ENCODE measurements at regions not wholly inside any gene's neighbourhood (a gene's known extent, or its start where the extent isn't known, plus 50 kb on each side); places are given as distances from the start of the nearest gene placed in this dataset.
"Not testable (repeated sequence)": the region's sequence is repeated elsewhere in the genome, so short reads cannot be mapped to it uniquely, and the experiment has no call there.

DNA sequence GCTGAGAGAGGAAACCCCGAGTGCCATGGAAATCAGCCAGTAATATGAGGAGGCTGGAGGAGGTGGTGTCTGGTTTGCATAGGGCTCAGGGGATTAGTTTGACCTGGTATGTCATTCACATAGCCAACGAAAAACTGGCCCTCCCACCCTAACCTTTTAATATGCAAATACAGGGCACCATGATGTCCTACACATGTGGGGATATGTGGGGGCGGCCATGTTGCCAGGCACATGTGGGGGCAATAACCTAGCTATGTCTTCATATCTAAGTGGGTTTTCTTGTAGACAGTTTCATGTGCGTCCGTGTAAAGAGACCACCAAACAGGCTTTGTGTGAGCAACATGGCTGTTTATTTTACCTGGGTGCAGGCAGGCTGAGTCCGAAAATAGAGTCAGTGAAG, 110.1 kb downstream of the MOBP start:
- H3K9me3 Mint-ChIP-seq (ENCODE audit: unreplicated experiment): no peaks in the 10 kb centered on the region
- no peak for DNase-seq (ENCODE audit: low spot score)
- H3K36me3 Mint-ChIP-seq (ENCODE audit: low read depth, unreplicated experiment): peaks cover 6% of the 10 kb centered on the region
- peaks cover 6% of the 10 kb centered on the region for H3K4me1 Mint-ChIP-seq (ENCODE audit: unreplicated experiment)
- TF ChIP-seq, protein P1, sequence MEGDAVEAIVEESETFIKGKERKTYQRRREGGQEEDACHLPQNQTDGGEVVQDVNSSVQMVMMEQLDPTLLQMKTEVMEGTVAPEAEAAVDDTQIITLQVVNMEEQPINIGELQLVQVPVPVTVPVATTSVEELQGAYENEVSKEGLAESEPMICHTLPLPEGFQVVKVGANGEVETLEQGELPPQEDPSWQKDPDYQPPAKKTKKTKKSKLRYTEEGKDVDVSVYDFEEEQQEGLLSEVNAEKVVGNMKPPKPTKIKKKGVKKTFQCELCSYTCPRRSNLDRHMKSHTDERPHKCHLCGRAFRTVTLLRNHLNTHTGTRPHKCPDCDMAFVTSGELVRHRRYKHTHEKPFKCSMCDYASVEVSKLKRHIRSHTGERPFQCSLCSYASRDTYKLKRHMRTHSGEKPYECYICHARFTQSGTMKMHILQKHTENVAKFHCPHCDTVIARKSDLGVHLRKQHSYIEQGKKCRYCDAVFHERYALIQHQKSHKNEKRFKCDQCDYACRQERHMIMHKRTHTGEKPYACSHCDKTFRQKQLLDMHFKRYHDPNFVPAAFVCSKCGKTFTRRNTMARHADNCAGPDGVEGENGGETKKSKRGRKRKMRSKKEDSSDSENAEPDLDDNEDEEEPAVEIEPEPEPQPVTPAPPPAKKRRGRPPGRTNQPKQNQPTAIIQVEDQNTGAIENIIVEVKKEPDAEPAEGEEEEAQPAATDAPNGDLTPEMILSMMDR (IDR thresholded peaks at IDR 0.05; ENCODE audit: unreplicated experiment): no peak
- peaks cover 2% of the 10 kb centered on the region for H3K27me3 Mint-ChIP-seq (ENCODE audit: unreplicated experiment)
- H3K4me3 Mint-ChIP-seq (ENCODE audit: unreplicated experiment): no peak overlapping the region
- H3K27ac Mint-ChIP-seq (ENCODE audit: unreplicated experiment): peak overlapping the region; percentile 26

DNA sequence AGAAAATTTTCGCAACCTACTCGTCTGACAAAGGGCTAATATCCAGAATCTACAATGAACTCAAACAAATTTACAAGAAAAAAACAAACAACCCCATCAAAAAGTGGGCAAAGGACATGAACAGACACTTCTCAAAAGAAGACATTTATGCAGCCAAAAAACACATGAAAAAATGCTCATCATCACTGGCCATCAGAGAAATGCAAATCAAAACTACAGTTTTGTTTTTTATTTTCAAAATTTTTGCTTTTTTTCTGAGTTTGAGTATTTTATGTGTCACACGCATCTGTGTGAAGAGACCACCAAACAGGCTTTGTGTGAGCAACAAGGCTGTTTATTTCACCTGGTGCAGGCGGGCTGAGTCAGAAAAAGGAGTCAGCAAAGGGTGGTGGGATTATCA, 118.7 kb downstream of the MOBP start:
- not testable (repeated sequence) for H3K27me3 Mint-ChIP-seq (ENCODE audit: unreplicated experiment); H3K4me1 Mint-ChIP-seq (ENCODE audit: unreplicated experiment); H3K9me3 Mint-ChIP-seq (ENCODE audit: unreplicated experiment); H3K4me3 Mint-ChIP-seq (ENCODE audit: unreplicated experiment); H3K27ac Mint-ChIP-seq (ENCODE audit: unreplicated experiment); DNase-seq (ENCODE audit: low spot score)
- H3K36me3 Mint-ChIP-seq (ENCODE audit: low read depth, unreplicated experiment): peaks cover 11% of the 10 kb centered on the region

DNA sequence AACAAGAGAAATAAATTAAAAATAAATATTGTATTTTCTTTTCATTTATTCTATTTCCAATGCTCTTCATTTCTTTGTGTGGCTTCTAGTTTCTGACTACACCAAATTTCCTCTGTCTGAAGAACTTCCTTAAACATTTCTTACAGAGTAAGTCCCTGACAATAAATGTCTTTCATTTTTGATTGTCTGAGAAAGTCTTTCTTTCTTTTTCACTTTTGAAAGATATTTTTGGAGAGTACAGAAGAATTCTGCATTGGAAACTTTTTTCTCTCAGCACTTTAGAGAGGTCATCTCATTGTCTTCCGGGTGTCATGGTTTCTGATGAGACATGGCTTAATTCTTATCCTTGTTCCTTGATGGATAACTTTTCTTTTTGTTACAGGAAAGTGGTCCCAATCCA, 119.6 kb downstream of the MOBP start:
- Mint-ChIP-seq H3K9me3 (ENCODE audit: unreplicated experiment) (peaks cover 4% of the 10 kb centered on the region), H3K36me3 (ENCODE audit: low read depth, unreplicated experiment) (peaks cover 5% of the 10 kb centered on the region), H3K27ac (ENCODE audit: unreplicated experiment) (no peak overlapping the region), H3K4me3 (ENCODE audit: unreplicated experiment) (no peak overlapping the region), H3K27me3 (ENCODE audit: unreplicated experiment) (no peaks in the 10 kb centered on the region), H3K4me1 (ENCODE audit: unreplicated experiment) (no peaks in the 10 kb centered on the region)
- TF ChIP-seq, protein P1 (IDR thresholded peaks at IDR 0.05; ENCODE audit: unreplicated experiment): no peak
- DNase-seq (ENCODE audit: low spot score): no peak

DNA sequence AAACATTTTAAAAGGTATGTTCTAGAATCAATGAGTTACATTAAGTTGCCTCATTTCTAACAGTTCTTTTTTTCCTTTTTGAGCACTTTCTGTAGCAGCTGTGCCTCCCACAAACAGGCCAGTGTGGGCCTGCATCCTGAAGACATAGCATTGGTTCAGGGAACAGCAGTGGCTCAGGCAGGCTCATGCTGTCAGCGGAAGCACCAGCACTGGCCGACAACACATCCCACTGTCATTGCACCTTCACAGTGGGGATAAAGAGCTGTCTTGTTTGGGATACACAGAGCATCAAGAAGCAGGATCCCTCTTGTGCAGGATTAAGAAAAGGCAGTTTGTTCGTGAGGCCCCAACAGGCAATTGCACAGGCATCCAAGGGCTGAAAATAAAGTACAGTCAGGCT, 123.3 kb downstream of the MOBP start:
- no peak overlapping the region for H3K4me3 Mint-ChIP-seq (ENCODE audit: unreplicated experiment)
- no peak overlapping the region for H3K27ac Mint-ChIP-seq (ENCODE audit: unreplicated experiment)
- H3K4me1 Mint-ChIP-seq (ENCODE audit: unreplicated experiment): no peaks in the 10 kb centered on the region
- DNase-seq (ENCODE audit: low spot score): no peak
- H3K9me3 Mint-ChIP-seq (ENCODE audit: unreplicated experiment): no peaks in the 10 kb centered on the region
- TF ChIP-seq, protein P1 (IDR thresholded peaks at IDR 0.05; ENCODE audit: unreplicated experiment): no peak
- H3K27me3 Mint-ChIP-seq (ENCODE audit: unreplicated experiment): no peaks in the 10 kb centered on the region
- no peaks in the 10 kb centered on the region for H3K36me3 Mint-ChIP-seq (ENCODE audit: low read depth, unreplicated experiment)

DNA sequence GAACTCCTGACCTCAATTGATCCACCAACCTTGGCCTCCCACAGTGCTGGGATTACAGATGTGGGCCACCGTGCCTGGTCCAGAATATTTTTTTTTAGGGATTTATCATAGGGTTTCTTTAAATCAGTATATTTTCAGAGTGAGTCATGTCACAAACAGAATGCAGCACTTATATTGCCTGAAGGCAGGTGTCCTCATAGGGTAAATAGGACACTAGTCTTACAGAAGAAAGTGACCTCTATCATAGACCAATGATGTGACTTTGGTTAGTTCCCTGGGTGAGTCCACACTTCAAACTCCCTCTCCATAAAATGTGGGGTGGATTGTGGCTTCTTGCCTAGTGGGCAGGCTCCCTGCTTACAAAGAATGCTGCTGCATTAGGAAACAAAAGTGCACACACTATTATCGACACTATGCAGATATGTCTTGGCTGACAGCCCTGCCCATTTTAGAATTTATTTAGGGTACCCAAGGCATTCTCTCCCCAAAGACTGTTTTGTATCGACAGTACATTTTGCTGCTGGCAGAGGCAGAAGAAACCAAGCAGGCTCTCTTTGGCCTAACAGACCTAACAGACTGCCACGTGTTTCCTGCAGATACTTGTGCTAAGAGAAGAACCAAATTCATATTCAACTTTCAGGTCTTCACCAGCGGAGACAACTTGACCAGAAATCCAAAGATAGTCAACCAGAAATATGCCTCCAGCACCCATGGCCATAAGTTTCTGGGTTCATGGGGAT, 125.0 kb downstream of the MOBP start:
- H3K36me3 Mint-ChIP-seq (ENCODE audit: low read depth, unreplicated experiment): no peaks in the 10 kb centered on the region
- DNase-seq (ENCODE audit: low spot score): no peak
- TF ChIP-seq, protein P1 (IDR thresholded peaks at IDR 0.05; ENCODE audit: unreplicated experiment): no peak
- H3K27ac Mint-ChIP-seq (ENCODE audit: unreplicated experiment): no peak overlapping the region
- H3K4me3 Mint-ChIP-seq (ENCODE audit: unreplicated experiment): no peak overlapping the region
- no peaks in the 10 kb centered on the region for H3K4me1 Mint-ChIP-seq (ENCODE audit: unreplicated experiment)
- no peaks in the 10 kb centered on the region for H3K27me3 Mint-ChIP-seq (ENCODE audit: unreplicated experiment)
- no peaks in the 10 kb centered on the region for H3K9me3 Mint-ChIP-seq (ENCODE audit: unreplicated experiment)

Measured in endothelial cell (in vitro differentiated cells).